ENCODE measurements at regions not wholly inside any gene's neighbourhood (a gene's known extent, or its start where the extent isn't known, plus 50 kb on each side); places are given as distances from the start of the nearest gene placed in this dataset.

- ATAC-seq (no peak), FAIRE-seq (no peak), DNase-seq (ENCODE audit: extremely low read depth in 1 of 4, low spot score in 3 of 4) (no peak)
- Histone ChIP-seq H3K27ac (ENCODE audit: extremely low read depth, low read depth, low read length) (no peak overlapping the region), H3K27me3 (ENCODE audit: control insufficient read depth in 2 of 2, insufficient read depth in 2 of 2, low read length in 2 of 2) (no peaks in the 10 kb centered on the region), H4K20me1 (replicated peaks; ENCODE audit: control insufficient read depth, insufficient read depth, low read length) (no peaks in the 10 kb centered on the region), H3K9me3 (replicated peaks; ENCODE audit: control insufficient read depth, insufficient read depth, low read depth, low read length) (no peaks in the 10 kb centered on the region), H3K36me3 (ENCODE audit: control insufficient read depth, insufficient read depth, low read length) (no peaks in the 10 kb centered on the region), H3K4me3 (no peak overlapping the region), H3K79me2 (ENCODE audit: control insufficient read depth, insufficient read depth, low read length) (no peaks in the 10 kb centered on the region), H3K9me1 (ENCODE audit: control insufficient read depth, insufficient read depth, low read length) (no peaks in the 10 kb centered on the region), H3K4me2 (ENCODE audit: insufficient read depth, low read length) (no peak overlapping the region), H3K9ac (ENCODE audit: insufficient read depth in 1 of 2, low read depth in 2 of 2, low read length in 2 of 2) (no peak overlapping the region), H2AFZ (ENCODE audit: low read depth, low read length) (no peak overlapping the region), H3K4me1 (replicated peaks in 1 of 2; ENCODE audit: control insufficient read depth in 2 of 2, insufficient read depth in 2 of 2, low read length in 2 of 2) (no peaks in the 10 kb centered on the region)
- TF ChIP-seq HDAC6 (IDR thresholded peaks at IDR 0.05; ENCODE audit: low read depth, low read length), result no peak
- no peak for TF ChIP-seq JUN (IDR thresholded peaks at IDR 0.05; ENCODE audit: borderline replicate concordance, low read depth, low read length)
- no peak for TF ChIP-seq JUN (CRISPR knock-in tag; IDR thresholded peaks at IDR 0.05; ENCODE audit: borderline replicate concordance)
- TF ChIP-seq ZNF79 (CRISPR knock-in tag; IDR thresholded peaks at IDR 0.05; ENCODE audit: low read depth), result no peak
- no peak for TF ChIP-seq NBN (IDR thresholded peaks at IDR 0.05; ENCODE audit: low read depth)
- TF ChIP-seq MCM3 (IDR thresholded peaks at IDR 0.05), result no peak
- TF ChIP-seq, protein P1, sequence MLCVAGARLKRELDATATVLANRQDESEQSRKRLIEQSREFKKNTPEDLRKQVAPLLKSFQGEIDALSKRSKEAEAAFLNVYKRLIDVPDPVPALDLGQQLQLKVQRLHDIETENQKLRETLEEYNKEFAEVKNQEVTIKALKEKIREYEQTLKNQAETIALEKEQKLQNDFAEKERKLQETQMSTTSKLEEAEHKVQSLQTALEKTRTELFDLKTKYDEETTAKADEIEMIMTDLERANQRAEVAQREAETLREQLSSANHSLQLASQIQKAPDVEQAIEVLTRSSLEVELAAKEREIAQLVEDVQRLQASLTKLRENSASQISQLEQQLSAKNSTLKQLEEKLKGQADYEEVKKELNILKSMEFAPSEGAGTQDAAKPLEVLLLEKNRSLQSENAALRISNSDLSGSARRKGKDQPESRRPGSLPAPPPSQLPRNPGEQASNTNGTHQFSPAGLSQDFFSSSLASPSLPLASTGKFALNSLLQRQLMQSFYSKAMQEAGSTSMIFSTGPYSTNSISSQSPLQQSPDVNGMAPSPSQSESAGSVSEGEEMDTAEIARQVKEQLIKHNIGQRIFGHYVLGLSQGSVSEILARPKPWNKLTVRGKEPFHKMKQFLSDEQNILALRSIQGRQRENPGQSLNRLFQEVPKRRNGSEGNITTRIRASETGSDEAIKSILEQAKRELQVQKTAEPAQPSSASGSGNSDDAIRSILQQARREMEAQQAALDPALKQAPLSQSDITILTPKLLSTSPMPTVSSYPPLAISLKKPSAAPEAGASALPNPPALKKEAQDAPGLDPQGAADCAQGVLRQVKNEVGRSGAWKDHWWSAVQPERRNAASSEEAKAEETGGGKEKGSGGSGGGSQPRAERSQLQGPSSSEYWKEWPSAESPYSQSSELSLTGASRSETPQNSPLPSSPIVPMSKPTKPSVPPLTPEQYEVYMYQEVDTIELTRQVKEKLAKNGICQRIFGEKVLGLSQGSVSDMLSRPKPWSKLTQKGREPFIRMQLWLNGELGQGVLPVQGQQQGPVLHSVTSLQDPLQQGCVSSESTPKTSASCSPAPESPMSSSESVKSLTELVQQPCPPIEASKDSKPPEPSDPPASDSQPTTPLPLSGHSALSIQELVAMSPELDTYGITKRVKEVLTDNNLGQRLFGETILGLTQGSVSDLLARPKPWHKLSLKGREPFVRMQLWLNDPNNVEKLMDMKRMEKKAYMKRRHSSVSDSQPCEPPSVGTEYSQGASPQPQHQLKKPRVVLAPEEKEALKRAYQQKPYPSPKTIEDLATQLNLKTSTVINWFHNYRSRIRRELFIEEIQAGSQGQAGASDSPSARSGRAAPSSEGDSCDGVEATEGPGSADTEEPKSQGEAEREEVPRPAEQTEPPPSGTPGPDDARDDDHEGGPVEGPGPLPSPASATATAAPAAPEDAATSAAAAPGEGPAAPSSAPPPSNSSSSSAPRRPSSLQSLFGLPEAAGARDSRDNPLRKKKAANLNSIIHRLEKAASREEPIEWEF (CRISPR knock-in tag; IDR thresholded peaks at IDR 0.05), result no peak
- TF ChIP-seq ADNP (tag; IDR thresholded peaks at IDR 0.05), result no peak
- TF ChIP-seq GATA2 (CRISPR knock-in tag; IDR thresholded peaks at IDR 0.05), result no peak
- no peak for TF ChIP-seq CTCF (IDR thresholded peaks at IDR 0.05 in 2 of 3, conservative IDR thresholded peaks at IDR 0.05 in 1 of 3; ENCODE audit: insufficient read depth in 2 of 3, low read depth in 1 of 3, low read length in 3 of 3)
- no peak for TF ChIP-seq KLF1 (tag; IDR thresholded peaks at IDR 0.05)
- TF ChIP-seq, protein P2, sequence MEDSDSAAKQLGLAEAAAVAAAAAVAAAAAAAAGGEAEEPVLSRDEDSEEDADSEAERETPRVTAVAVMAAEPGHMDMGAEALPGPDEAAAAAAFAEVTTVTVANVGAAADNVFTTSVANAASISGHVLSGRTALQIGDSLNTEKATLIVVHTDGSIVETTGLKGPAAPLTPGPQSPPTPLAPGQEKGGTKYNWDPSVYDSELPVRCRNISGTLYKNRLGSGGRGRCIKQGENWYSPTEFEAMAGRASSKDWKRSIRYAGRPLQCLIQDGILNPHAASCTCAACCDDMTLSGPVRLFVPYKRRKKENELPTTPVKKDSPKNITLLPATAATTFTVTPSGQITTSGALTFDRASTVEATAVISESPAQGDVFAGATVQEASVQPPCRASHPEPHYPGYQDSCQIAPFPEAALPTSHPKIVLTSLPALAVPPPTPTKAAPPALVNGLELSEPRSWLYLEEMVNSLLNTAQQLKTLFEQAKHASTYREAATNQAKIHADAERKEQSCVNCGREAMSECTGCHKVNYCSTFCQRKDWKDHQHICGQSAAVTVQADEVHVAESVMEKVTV (CRISPR knock-in tag; IDR thresholded peaks at IDR 0.05), result no peak
- POLR2A ChIA-PET, result no interaction called here
- CTCF ChIA-PET (ENCODE audit: low intra/inter-chr PET ratio), result no interaction called here
- in situ Hi-C loops (cut with MboI) (no loop called here), intact Hi-C loops (cut with micrococcal nuclease) (no loop called here)
- no TSS peak for BruUV-seq (replicated peaks)
- WGBS (ENCODE audit: insufficient coverage, low coverage, missing lambda C conversion rate), result 0% methylated on average over 4 of the region's 4 CpGs
These were observed 90.1 kb upstream of the VLDLR start for GRCh38 chr9:2531481-2531880.
